WTC11 (cell line): ENCODE measurements at regions not wholly inside any gene's neighbourhood (a gene's known extent, or its start where the extent isn't known, plus 50 kb on each side); places are given as distances from the start of the nearest gene placed in this dataset.

ENCODE experiments used
- ZNF423 ChIP-seq: fragments of 250-450 bp; sonication (Bioruptor Pico); IDR thresholded peaks from 2 replicates; pipeline ENCODE4 v2.1.2; 2022; ENCODE audit warnings: mild to moderate bottlenecking, moderate library complexity
- TF ChIP-seq, protein P1 (sequence below): fragments of 200-600 bp; IDR thresholded peaks from 2 replicates; pipeline ENCODE4 v1.8.0; 2022; ENCODE audit warnings: antibody characterized with exemption
- TF ChIP-seq, protein P2 (sequence below): sonication (generic); formaldehyde crosslinking; IDR thresholded peaks from 2 replicates; pipeline ENCODE4 v1.8.1; 2023; ENCODE audit warnings: mild to moderate bottlenecking, moderate library complexity, missing genetic modification reagents

DNA sequence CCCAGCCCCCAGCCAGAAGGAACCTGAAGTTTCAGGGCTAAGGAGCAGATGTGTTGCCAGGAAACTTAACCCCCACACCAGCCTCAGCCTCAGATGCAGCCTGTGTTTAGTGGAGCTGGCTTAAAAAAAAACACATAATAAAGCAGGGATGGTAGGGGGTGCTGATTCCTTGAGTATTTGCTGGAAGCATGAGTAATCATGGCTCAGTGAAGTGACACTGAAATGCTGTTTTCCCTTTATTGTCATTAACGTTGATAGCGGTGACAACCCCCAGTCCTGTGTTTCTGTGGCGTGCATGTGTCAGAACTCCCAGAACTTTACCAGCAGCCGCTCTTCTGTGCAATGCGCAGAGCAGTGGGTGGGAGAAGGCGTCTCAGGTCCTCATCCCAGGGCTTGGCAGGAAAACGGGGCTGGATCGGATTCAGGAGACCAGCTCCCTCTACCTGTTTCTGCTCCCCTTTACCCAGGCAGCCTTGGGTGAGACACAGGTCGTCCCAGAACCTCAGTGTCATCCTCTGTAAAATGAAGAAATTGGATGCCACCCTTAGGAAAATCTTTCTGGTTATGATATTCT, 1282.1 kb downstream of the TBC1D22A start:
- no peak for TF ChIP-seq ZNF423 (CRISPR knock-in tag)
- TF ChIP-seq, protein P1, sequence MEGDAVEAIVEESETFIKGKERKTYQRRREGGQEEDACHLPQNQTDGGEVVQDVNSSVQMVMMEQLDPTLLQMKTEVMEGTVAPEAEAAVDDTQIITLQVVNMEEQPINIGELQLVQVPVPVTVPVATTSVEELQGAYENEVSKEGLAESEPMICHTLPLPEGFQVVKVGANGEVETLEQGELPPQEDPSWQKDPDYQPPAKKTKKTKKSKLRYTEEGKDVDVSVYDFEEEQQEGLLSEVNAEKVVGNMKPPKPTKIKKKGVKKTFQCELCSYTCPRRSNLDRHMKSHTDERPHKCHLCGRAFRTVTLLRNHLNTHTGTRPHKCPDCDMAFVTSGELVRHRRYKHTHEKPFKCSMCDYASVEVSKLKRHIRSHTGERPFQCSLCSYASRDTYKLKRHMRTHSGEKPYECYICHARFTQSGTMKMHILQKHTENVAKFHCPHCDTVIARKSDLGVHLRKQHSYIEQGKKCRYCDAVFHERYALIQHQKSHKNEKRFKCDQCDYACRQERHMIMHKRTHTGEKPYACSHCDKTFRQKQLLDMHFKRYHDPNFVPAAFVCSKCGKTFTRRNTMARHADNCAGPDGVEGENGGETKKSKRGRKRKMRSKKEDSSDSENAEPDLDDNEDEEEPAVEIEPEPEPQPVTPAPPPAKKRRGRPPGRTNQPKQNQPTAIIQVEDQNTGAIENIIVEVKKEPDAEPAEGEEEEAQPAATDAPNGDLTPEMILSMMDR, result no peak
- TF ChIP-seq, protein P2, sequence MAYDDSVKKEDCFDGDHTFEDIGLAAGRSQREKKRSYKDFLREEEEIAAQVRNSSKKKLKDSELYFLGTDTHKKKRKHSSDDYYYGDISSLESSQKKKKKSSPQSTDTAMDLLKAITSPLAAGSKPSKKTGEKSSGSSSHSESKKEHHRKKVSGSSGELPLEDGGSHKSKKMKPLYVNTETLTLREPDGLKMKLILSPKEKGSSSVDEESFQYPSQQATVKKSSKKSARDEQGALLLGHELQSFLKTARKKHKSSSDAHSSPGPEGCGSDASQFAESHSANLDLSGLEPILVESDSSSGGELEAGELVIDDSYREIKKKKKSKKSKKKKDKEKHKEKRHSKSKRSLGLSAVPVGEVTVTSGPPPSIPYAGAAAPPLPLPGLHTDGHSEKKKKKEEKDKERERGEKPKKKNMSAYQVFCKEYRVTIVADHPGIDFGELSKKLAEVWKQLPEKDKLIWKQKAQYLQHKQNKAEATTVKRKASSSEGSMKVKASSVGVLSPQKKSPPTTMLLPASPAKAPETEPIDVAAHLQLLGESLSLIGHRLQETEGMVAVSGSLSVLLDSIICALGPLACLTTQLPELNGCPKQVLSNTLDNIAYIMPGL (CRISPR knock-in tag), result no peak
